ENCODE measurements at regions not wholly inside any gene's neighbourhood (a gene's known extent, or its start where the extent isn't known, plus 50 kb on each side); places are given as distances from the start of the nearest gene placed in this dataset.

GRCh38 chr16:73253922-73254480 is 206.1 kb upstream of the ZFHX3 start (continued):
- TF ChIP-seq ZBTB33 (CRISPR knock-in tag; IDR thresholded peaks at IDR 0.05): no peak

- intact Hi-C loops (cut with micrococcal nuclease; ENCODE audit: unreplicated experiment) (no loop called here), in situ Hi-C loops (cut with HindIII; ENCODE audit: extremely low pct_ligation_motif_present, low pct_unique_long_range_greater_than_20kb) (no loop called here)
- Histone ChIP-seq H3K4me1 (ENCODE audit: insufficient read depth, low read length) (no peaks in the 10 kb centered on the region), H3K36me3 (replicated peaks in 1 of 2; ENCODE audit: control insufficient read depth in 1 of 2, insufficient read depth in 2 of 2, low read length in 2 of 2) (no peaks in the 10 kb centered on the region), H4K20me1 (ENCODE audit: insufficient read depth, low read length) (no peaks in the 10 kb centered on the region), H3K27me3 (ENCODE audit: control insufficient read depth in 1 of 2, insufficient read depth in 2 of 2, low read length in 2 of 2) (no peaks in the 10 kb centered on the region), H3K4me3 (replicated peaks in 1 of 3; ENCODE audit: insufficient read depth in 1 of 3, low read depth in 2 of 3, low read length in 3 of 3) (no peak overlapping the region), H3K27ac (ENCODE audit: extremely low read length, insufficient read depth, low read length) (no peak overlapping the region), H3K9ac (ENCODE audit: insufficient read depth, low read depth, low read length) (no peak overlapping the region), H2AFZ (ENCODE audit: low read length) (no peak overlapping the region), H3K79me2 (ENCODE audit: insufficient read depth, low read length) (no peaks in the 10 kb centered on the region), H3K9me3 (ENCODE audit: low read length) (no peaks in the 10 kb centered on the region), H3K4me2 (ENCODE audit: low read depth, low read length) (no peak overlapping the region)
- ChIA-PET CTCF (ENCODE audit: low intra/inter-chr PET ratio, low total read pairs) (no interaction called here), POLR2A (no interaction called here)
- FAIRE-seq (no peak), DNase-seq (ENCODE audit: low spot score) (no peak), ATAC-seq (no peak)
- no TSS peak for BruUV-seq (replicated peaks)
- TF ChIP-seq AHR (CRISPR knock-in tag; IDR thresholded peaks at IDR 0.05): no peak
- no peak for TF ChIP-seq RFXANK (CRISPR knock-in tag; IDR thresholded peaks at IDR 0.05)
- no peak for TF ChIP-seq HDAC2 (CRISPR knock-in tag; IDR thresholded peaks at IDR 0.05)
- TF ChIP-seq SIN3B (IDR thresholded peaks at IDR 0.05; ENCODE audit: low read length): no peak
- no peak for TF ChIP-seq BRCA1 (CRISPR knock-in tag; IDR thresholded peaks at IDR 0.05)
- TF ChIP-seq ZNF577 (CRISPR knock-in tag; IDR thresholded peaks at IDR 0.05; ENCODE audit: borderline replicate concordance, low read depth): no peak
- TF ChIP-seq ZNF136 (CRISPR knock-in tag; IDR thresholded peaks at IDR 0.05; ENCODE audit: low read depth): no peak
- TF ChIP-seq IRF1 (CRISPR knock-in tag; IDR thresholded peaks at IDR 0.05; ENCODE audit: low read depth): no peak
- no peak for TF ChIP-seq ZNF331 (CRISPR knock-in tag; IDR thresholded peaks at IDR 0.05)
- TF ChIP-seq ZNF574 (CRISPR knock-in tag; IDR thresholded peaks at IDR 0.05): no peak
- TF ChIP-seq ZNF121 (CRISPR knock-in tag; IDR thresholded peaks at IDR 0.05): no peak
- no peak for TF ChIP-seq ZFYVE20 (CRISPR knock-in tag; IDR thresholded peaks at IDR 0.05; ENCODE audit: borderline replicate concordance, low read depth)
- TF ChIP-seq FOXP1 (IDR thresholded peaks at IDR 0.05): no peak
- TF ChIP-seq FOXP1 (CRISPR knock-in tag; IDR thresholded peaks at IDR 0.05): no peak
- TF ChIP-seq ZBTB7A (CRISPR knock-in tag; IDR thresholded peaks at IDR 0.05): no peak
- no peak for TF ChIP-seq SOX6 (IDR thresholded peaks at IDR 0.05)
- no peak for TF ChIP-seq SOX6 (CRISPR knock-in tag; IDR thresholded peaks at IDR 0.05)
- no peak for TF ChIP-seq ZNF33B (CRISPR knock-in tag; IDR thresholded peaks at IDR 0.05)
- no peak for TF ChIP-seq GPN1 (CRISPR knock-in tag; IDR thresholded peaks at IDR 0.05; ENCODE audit: borderline replicate concordance)
- no peak for TF ChIP-seq SMARCE1 (IDR thresholded peaks at IDR 0.05; ENCODE audit: borderline replicate concordance)
- TF ChIP-seq ZNF225 (CRISPR knock-in tag; IDR thresholded peaks at IDR 0.05): no peak
- WGBS (ENCODE audit: low lambda C conversion rate): 48% methylated on average over 10 of the region's 10 CpGs
Measured at GRCh38 chr16:73252446-73252845, 204.5 kb upstream of the ZFHX3 start.

Data from HepG2 (cell line).